Natural killer cell (primary cell): ENCODE measurements at regions not wholly inside any gene's neighbourhood (a gene's known extent, or its start where the extent isn't known, plus 50 kb on each side); places are given as distances from the start of the nearest gene placed in this dataset.

Source experiments
- ATAC-seq, 3 donors: fragments of 150-1000 bp in 2 of 3; fragments of 200-7000 bp in 1 of 3; cut with Tn5 transposase; 1 replicate in 1 of 3; 2 replicates in 2 of 3; pipeline ENCODE4 v1.10.0; 2021; ENCODE audit warnings: mild to moderate bottlenecking in 2 of 3, moderate library complexity in 2 of 3
- DNase-seq, 2 donors: peaks; one replicate each; pipeline versions ENCODE4 v3.0.0 to v3.0.0-alpha.2; 2013 to 2021; ENCODE audit warnings: mixed read lengths in 1 of 2
- H3K27ac ChIP-seq: one replicate; pipeline ENCODE4 v1.5.1; 2013; ENCODE audit warnings: mild to moderate bottlenecking, low read length
- H3K27me3 ChIP-seq: one replicate; pipeline ENCODE4 v1.6.1; 2013; ENCODE audit warnings: low read length; ENCODE audit not compliant: control insufficient read depth, insufficient read depth
- H3K36me3 ChIP-seq: one replicate; pipeline ENCODE4 v1.6.1; 2013; ENCODE audit warnings: low read length; ENCODE audit not compliant: control insufficient read depth, insufficient read depth
- H3K4me1 ChIP-seq: one replicate; pipeline ENCODE4 v1.6.1; 2013; ENCODE audit warnings: low read length; ENCODE audit not compliant: control insufficient read depth, insufficient read depth
- H3K4me3 ChIP-seq: one replicate; pipeline ENCODE4 v1.5.1; 2013; ENCODE audit warnings: low read length
- H3K9me3 ChIP-seq: one replicate; pipeline ENCODE4 v1.6.1; 2013; ENCODE audit warnings: low read length; ENCODE audit not compliant: control insufficient read depth, insufficient read depth
- H3K27ac Mint-ChIP-seq, 2 donors: one replicate each; pipeline ENCODE4 v1.8.0; 2022; ENCODE audit warnings: mild to moderate bottlenecking in 2 of 2, mixed read lengths in 2 of 2, moderate library complexity in 1 of 2
- H3K27me3 Mint-ChIP-seq, 2 donors: one replicate each; pipeline ENCODE4 v1.8.0; 2022; ENCODE audit warnings: low read depth in 2 of 2, mixed read lengths in 2 of 2
- H3K36me3 Mint-ChIP-seq: one replicate; pipeline ENCODE4 v1.8.0; 2022; ENCODE audit warnings: mixed read lengths
- H3K4me1 Mint-ChIP-seq, 2 donors: one replicate each; pipeline ENCODE4 v1.8.0; 2022; ENCODE audit warnings: mixed read lengths in 2 of 2
- H3K4me3 Mint-ChIP-seq: one replicate; pipeline ENCODE4 v1.8.0; 2022; ENCODE audit warnings: mild to moderate bottlenecking, moderate library complexity, mixed read lengths
- H3K9me3 Mint-ChIP-seq, 2 donors: one replicate each; pipeline ENCODE4 v1.8.0; 2022; ENCODE audit warnings: mixed read lengths in 2 of 2
- CTCF ChIP-seq: fragments of 200-600 bp; IDR thresholded peaks from one replicate; pipeline ENCODE4 v1.8.0; 2022; ENCODE audit warnings: antibody characterized with exemption
- WGBS: methylation state at CpG from one replicate; pipeline ENCODE4 v1.1.7; 2013; ENCODE audit warnings: missing lambda C conversion rate; ENCODE audit not compliant: insufficient coverage; 5-methylcytosine and 5-hydroxymethylcytosine counted together
- intact Hi-C: fragments of 100-400 bp; cut with micrococcal nuclease; formaldehyde crosslinking; loops from one replicate; pipeline ENCODE4 v1.14.2; 2022

GRCh38 chr15:46855388-46855787, 861.9 kb upstream of the SEMA6D start:
- intact Hi-C loops = no loop called here
- no peaks in the 10 kb centered on the region for H3K27me3 Mint-ChIP-seq
- Histone ChIP-seq H3K4me1 (no peaks in the 10 kb centered on the region), H3K27me3 (no peaks in the 10 kb centered on the region), H3K36me3 (no peaks in the 10 kb centered on the region), H3K9me3 (no peaks in the 10 kb centered on the region), H3K4me3 (no peak overlapping the region), H3K27ac (no peak overlapping the region)
- no peak for TF ChIP-seq CTCF
- peaks cover 0 to 26% of the 10 kb centered on the region in 2 donors for H3K9me3 Mint-ChIP-seq
- no peak overlapping the region for H3K27ac Mint-ChIP-seq
- ATAC-seq (no peak), DNase-seq (no peak)
- 50% methylated on average over 1 of the region's 1 CpG for WGBS
- no peaks in the 10 kb centered on the region for H3K4me1 Mint-ChIP-seq
- H3K4me3 Mint-ChIP-seq = no peak overlapping the region
- peaks cover 15% of the 10 kb centered on the region for H3K36me3 Mint-ChIP-seq

GRCh38 chr15:46856839-46857502, 860.3 kb upstream of the SEMA6D start:
- no peaks in the 10 kb centered on the region for H3K27me3 Mint-ChIP-seq
- Histone ChIP-seq H3K9me3 (peaks cover under 1% of the 10 kb centered on the region), H3K4me1 (no peaks in the 10 kb centered on the region), H3K36me3 (no peaks in the 10 kb centered on the region), H3K27ac (no peak overlapping the region), H3K27me3 (no peaks in the 10 kb centered on the region), H3K4me3 (no peak overlapping the region)
- peaks cover 0 to 21% of the 10 kb centered on the region in 2 donors for H3K9me3 Mint-ChIP-seq
- no peaks in the 10 kb centered on the region for H3K4me1 Mint-ChIP-seq
- intact Hi-C loops = no loop called here
- H3K36me3 Mint-ChIP-seq = peaks cover 12% of the 10 kb centered on the region
- no peak overlapping the region for H3K4me3 Mint-ChIP-seq
- H3K27ac Mint-ChIP-seq = no peak overlapping the region
- DNase-seq (no peak), ATAC-seq (no peak)
- TF ChIP-seq CTCF = no peak
- 68% methylated on average over 5 of the region's 6 CpGs for WGBS

GRCh38 chr15:46858150-46858549, 859.2 kb upstream of the SEMA6D start:
- Histone ChIP-seq H3K27me3 (no peaks in the 10 kb centered on the region), H3K27ac (no peak overlapping the region), H3K4me3 (no peak overlapping the region), H3K4me1 (no peaks in the 10 kb centered on the region), H3K36me3 (no peaks in the 10 kb centered on the region), H3K9me3 (peaks cover 4% of the 10 kb centered on the region)
- Mint-ChIP-seq H3K36me3 (peaks cover 12% of the 10 kb centered on the region), H3K9me3 (peaks cover 4 to 28% of the 10 kb centered on the region in 2 donors), H3K27me3 (no peaks in the 10 kb centered on the region), H3K27ac (no peak overlapping the region), H3K4me1 (no peaks in the 10 kb centered on the region), H3K4me3 (no peak overlapping the region)
- 69% methylated on average over 3 of the region's 3 CpGs for WGBS
- ATAC-seq (no peak), DNase-seq (no peak)
- intact Hi-C loops = no loop called here
- TF ChIP-seq CTCF = no peak

- Mint-ChIP-seq H3K4me1 (no peaks in the 10 kb centered on the region), H3K9me3 (peaks cover 8 to 21% of the 10 kb centered on the region in 2 donors), H3K36me3 (peaks cover 12% of the 10 kb centered on the region), H3K27ac (no peak overlapping the region), H3K27me3 (no peaks in the 10 kb centered on the region), H3K4me3 (no peak overlapping the region)
- intact Hi-C loops = no loop called here
- H3K4me1 ChIP-seq = no peaks in the 10 kb centered on the region
- H3K36me3 ChIP-seq = no peaks in the 10 kb centered on the region
- 77% methylated on average over 2 of the region's 2 CpGs for WGBS
- no peak overlapping the region for H3K4me3 ChIP-seq
- peaks cover 4% of the 10 kb centered on the region for H3K9me3 ChIP-seq
- no peaks in the 10 kb centered on the region for H3K27me3 ChIP-seq
- no peak overlapping the region for H3K27ac ChIP-seq
- no peak for TF ChIP-seq CTCF
- DNase-seq = no peak
- ATAC-seq = no peak
Measured at GRCh38 chr15:46861796-46862195, 855.5 kb upstream of the SEMA6D start.
